ENCODE measurements at regions not wholly inside any gene's neighbourhood (a gene's known extent, or its start where the extent isn't known, plus 50 kb on each side); places are given as distances from the start of the nearest gene placed in this dataset.

DNA sequence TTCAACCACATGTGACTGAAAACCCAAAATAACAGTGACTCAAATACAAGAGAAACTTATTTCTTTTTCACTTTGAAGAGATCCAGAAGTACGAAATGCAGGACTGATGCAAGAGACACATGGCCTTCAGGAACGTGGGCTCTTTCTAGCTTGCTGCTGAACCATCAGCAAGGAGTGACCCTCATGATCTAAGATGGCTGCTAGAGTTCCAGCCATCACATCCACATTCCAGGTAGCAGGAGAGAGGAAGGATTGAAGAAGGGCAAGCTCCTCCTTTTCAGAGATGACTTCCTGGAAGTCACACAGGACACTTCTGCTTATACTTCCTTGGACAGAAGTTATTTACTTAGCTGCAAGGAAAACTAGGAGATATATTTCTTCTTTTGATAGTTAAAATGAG is 67.6 kb upstream of the BCL11B start:
- DNase-seq, result no peak
- Histone ChIP-seq H3K27me3 (ENCODE audit: insufficient read depth, low read length) (no peaks in the 10 kb centered on the region), H3K79me1 (ENCODE audit: insufficient read depth, low read depth, low read length, poor library complexity, severe bottlenecking) (no peaks in the 10 kb centered on the region), H2BK20ac (ENCODE audit: low read depth, low read length, poor library complexity, severe bottlenecking) (no peak overlapping the region), H3K4me2 (ENCODE audit: insufficient read depth, insufficient read length, low read length) (no peak overlapping the region), H3K79me2 (ENCODE audit: insufficient read depth, low read length) (no peaks in the 10 kb centered on the region), H3K27ac (ENCODE audit: insufficient read length, low read depth, low read length) (no peak overlapping the region), H3K23ac (ENCODE audit: insufficient read length, low read depth, low read length) (no peak overlapping the region), H2BK120ac (ENCODE audit: low read depth, low read length, poor library complexity, severe bottlenecking) (no peak overlapping the region), H2BK12ac (ENCODE audit: insufficient read length, low read depth, low read length) (no peak overlapping the region), H2AFZ (ENCODE audit: low read length) (no peak overlapping the region), H3K14ac (ENCODE audit: insufficient read depth, low read length) (no peak overlapping the region), H4K8ac (replicated peaks; ENCODE audit: insufficient read length, low read depth, low read length) (no peak overlapping the region), H4K20me1 (ENCODE audit: control insufficient read depth, insufficient read depth, insufficient read length) (no peaks in the 10 kb centered on the region), H2BK5ac (ENCODE audit: insufficient read length, low read length) (no peak overlapping the region), H3K23me2 (ENCODE audit: insufficient read length, low read depth, low read length, poor library complexity, severe bottlenecking) (no peaks in the 10 kb centered on the region), H3T11ph (ENCODE audit: low read length) (no peak overlapping the region), H3K18ac (ENCODE audit: insufficient read length, low read depth, low read length) (no peak overlapping the region), H3K9me3 (ENCODE audit: control insufficient read depth, low read depth, low read length) (no peaks in the 10 kb centered on the region), H3K4ac (ENCODE audit: low read depth, low read length) (no peak overlapping the region), H4K91ac (ENCODE audit: insufficient read length, low read depth, low read length) (no peak overlapping the region), H3K4me1 (ENCODE audit: insufficient read depth, low read length) (no peaks in the 10 kb centered on the region), H2BK15ac (ENCODE audit: low read depth, low read length) (no peak overlapping the region), H2AK5ac (ENCODE audit: insufficient read length, low read length) (no peak overlapping the region), H3K56ac (ENCODE audit: insufficient read length, low read depth, low read length) (no peak overlapping the region), H3K9ac (ENCODE audit: extremely low read depth, insufficient read length, low read length) (no peak overlapping the region), H4K5ac (ENCODE audit: insufficient read length, low read depth, low read length) (no peak overlapping the region)
- Mint-ChIP-seq H3K36me3 (ENCODE audit: insufficient read depth in 1 of 3, low read depth in 3 of 3) (no peaks in the 10 kb centered on the region), H3K27me3 (ENCODE audit: low read depth) (peaks cover 6% of the 10 kb centered on the region), H3K27ac (no peak overlapping the region), H3K4me3 (no peak overlapping the region), H3K4me1 (peaks cover 4% of the 10 kb centered on the region in 2 experiments; a peak in 3 of 4 replicates), H3K9me3 (peaks cover 0 to 3% of the 10 kb centered on the region in 2 experiments; a peak in 3 of 5 replicates)
- TF ChIP-seq, protein P1, sequence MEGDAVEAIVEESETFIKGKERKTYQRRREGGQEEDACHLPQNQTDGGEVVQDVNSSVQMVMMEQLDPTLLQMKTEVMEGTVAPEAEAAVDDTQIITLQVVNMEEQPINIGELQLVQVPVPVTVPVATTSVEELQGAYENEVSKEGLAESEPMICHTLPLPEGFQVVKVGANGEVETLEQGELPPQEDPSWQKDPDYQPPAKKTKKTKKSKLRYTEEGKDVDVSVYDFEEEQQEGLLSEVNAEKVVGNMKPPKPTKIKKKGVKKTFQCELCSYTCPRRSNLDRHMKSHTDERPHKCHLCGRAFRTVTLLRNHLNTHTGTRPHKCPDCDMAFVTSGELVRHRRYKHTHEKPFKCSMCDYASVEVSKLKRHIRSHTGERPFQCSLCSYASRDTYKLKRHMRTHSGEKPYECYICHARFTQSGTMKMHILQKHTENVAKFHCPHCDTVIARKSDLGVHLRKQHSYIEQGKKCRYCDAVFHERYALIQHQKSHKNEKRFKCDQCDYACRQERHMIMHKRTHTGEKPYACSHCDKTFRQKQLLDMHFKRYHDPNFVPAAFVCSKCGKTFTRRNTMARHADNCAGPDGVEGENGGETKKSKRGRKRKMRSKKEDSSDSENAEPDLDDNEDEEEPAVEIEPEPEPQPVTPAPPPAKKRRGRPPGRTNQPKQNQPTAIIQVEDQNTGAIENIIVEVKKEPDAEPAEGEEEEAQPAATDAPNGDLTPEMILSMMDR (conservative IDR thresholded peaks at IDR 0.05), result no peak
- WGBS (ENCODE audit: extremely low coverage, insufficient read length, low lambda C conversion rate), result no CpG with 5 or more reads among the region's 2 CpGs
